Raji (cell line): ENCODE measurements at regions not wholly inside any gene's neighbourhood (a gene's known extent, or its start where the extent isn't known, plus 50 kb on each side); places are given as distances from the start of the nearest gene placed in this dataset.

ENCODE experiments used
- POLR2A ChIP-seq: IDR thresholded peaks from 2 replicates; pipeline ENCODE4 v1.6.1; 2011; ENCODE audit warnings: low read depth, low read length, control low read depth; ENCODE audit not compliant: insufficient read depth

DNA sequence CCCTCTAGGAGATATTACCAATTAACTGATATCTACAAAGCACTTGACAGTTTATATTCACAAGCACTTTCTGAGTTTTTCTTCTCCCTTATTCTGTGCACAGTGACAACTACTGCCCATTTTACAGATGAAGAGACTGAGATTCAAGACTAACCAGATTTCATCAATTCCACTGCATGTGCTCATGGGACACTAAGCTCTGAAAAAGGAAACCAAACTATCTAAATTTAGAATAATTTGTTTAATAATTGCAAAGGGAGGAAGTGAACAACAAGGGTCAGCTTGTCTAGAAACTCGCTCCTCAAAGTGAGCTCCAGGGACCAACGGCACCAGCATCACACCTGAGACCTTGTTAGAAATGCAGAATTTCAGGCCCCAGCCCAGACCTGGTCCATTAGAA, 50.8 kb upstream of the MYLIP start:
- no peak for TF ChIP-seq POLR2A

DNA sequence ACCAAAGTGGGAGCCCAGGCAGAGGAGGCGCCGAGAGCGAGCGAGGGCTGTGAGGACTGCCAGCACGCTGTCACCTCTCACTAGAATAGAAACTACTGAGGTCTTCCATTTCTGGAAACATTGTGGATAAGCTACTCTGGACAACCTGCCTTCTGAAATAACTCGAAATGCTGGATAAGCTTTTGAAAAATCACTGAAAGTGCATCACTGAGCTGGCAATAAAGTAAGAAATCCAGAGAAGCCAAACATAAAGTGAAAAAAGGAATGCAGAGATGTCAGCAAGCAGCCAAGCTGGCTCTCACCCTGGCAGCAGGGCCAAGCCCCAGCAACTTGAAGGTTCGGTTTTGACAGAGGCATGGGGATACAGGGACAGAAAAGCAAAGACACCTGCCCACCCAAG, 59.2 kb upstream of the MYLIP start:
- TF ChIP-seq POLR2A: no peak

DNA sequence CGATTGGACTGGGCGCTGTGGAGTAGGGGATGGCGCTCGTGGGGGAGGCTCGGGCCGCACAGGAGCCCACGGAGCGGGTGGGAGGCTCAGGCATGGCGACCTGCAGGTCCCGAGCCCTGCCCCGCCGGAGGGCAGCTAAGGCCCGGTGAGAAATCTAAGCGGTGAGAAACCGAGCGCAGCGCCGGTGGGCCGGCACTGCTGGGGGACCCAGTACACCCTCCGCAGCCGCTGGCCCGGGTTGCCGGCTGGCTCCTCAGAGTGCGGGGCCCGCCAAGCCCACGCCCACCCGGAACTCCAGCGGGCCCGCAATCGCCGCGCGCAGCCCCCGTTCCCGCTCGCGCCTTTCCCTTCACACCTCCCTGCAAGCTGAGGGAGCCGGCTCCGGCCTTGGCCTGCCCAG, 59.7 kb upstream of the MYLIP start:
- TF ChIP-seq POLR2A: no peak

DNA sequence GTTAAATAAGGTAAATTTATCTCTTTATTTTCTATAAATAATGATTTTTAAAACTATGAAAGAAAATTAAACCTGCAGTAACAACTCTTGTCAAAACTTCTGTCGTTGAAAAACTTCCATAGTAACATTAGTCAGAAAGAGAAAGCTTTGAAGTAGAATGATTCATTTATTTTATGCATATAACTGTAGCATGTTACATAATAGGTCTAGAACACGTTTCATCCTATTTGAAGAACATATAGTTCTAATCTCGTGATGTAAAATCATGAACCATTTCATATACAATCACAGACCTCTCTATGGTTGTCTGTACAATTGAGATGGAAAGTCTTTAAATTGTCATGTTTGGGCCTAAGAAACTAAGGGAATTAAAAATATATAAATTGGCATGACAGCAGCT, 61.3 kb upstream of the MYLIP start:
- no peak for TF ChIP-seq POLR2A

GRCh38 chr6:16064671-16065072, 64.2 kb upstream of the MYLIP start:
- no peak for TF ChIP-seq POLR2A

DNA sequence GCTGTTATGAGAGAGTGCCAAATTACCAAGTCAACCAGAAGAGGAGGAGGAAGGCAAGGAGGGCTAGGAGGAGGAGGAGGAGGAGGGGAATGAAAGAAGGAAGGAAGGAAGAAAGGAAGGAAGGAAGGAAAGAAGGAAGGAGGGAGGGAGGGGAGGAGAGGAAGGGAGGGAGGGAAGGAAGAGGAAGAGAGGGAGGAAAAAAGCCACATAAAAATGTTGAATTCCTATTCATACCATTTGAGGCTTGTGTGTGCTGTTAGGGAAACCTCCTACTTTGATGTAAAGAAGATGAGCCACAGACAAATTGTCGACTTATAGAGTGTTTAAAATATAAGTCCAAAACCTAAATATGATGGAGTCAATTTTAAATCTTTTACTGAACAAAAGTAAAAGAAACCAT, 65.3 kb upstream of the MYLIP start:
- TF ChIP-seq POLR2A: no peak

DNA sequence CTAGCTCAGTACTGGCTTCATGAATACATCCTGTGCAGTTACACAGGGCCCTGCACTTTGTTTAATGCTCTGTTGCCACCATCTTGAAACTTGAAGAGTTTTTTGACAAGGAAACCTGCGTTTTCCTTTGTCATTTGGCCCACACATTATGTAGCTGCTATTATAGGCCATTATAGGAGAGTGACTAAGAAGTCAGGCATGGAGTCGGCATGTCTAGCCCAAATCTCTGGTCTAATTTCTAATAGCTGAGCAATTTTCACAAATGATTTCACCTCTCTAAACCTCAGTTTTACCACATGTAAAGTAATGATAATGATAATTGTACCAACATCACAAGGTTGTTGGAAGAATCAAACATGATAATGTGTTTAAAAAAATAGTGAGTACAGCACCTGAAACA, 67.1 kb upstream of the MYLIP start:
- TF ChIP-seq POLR2A: no peak

- TF ChIP-seq POLR2A: no peak
Observed at GRCh38 chr6:16060039-16060438, 68.8 kb upstream of the MYLIP start.

DNA sequence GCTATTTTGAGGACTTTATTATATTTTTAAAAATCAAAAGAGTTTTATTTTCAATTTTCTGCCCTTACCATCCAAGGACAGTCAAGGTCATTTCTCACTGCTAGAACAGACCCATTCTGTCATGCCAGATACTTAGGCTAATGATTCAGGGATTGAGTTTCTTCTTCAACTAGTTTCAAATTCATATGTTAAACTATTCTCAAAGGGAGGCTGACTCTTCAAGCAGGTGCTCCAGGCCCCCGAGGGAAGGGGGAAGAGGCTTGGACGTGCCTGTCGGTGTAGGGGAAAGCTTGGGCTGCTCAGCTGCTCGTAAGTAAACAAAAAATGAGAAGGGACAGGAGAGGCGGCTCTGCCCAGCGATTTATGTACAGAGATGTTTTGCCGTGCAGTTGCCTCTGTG, 69.4 kb upstream of the MYLIP start:
- TF ChIP-seq POLR2A: no peak

DNA sequence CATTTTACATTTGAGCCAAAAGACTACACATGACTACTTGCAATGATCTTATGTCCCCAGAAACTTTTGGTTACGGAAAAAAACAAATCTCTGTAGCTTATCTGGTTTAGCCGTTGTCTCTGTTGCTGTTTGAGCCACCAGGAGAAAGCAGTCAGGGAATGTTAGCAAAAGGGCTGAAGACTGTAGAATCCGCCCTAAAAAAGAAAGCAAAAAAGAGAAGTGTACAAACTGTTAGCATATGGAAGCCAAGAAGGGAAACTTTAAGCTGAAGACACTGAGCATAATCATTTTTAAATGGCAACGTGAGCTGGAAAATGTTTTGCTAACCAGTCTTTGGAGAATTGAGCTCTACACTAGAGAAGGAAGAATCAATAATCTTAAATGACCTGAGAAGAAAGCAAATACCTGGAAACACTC, 69.9 kb upstream of the MYLIP start:
- TF ChIP-seq POLR2A: no peak

GRCh38 chr6:16058201-16058928, 70.5 kb upstream of the MYLIP start:
- no peak for TF ChIP-seq POLR2A

- no peak for TF ChIP-seq POLR2A
Observed at GRCh38 chr6:16057446-16057845, 71.4 kb upstream of the MYLIP start.

DNA sequence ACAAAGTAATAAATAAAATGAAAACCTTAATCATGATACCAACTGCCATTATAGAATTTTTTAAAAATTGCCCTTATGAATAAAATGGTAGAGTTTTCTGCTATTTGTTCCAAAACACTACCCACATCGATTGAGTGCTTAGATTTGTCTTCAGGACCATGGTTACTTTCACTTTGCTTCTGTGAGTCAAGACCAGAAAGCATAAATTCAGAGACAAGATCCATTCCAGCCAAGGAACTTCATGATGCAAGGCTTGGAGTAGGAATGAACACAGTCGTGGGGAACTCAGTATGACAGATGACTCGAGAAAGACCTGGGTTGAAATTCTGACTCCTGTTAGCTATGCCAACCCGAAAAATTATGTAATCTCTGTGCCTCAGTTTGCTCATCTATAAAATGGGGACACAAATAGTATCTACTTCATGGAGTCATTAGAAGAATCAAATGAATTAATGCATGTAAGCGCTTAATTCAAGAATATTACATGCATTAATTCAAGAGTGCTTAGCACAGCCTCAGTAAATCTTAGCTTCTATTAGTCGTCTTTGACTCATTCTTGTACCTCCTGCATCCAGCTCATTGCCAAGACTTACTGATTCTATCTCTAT, 72.5 kb upstream of the MYLIP start:
- TF ChIP-seq POLR2A: no peak

DNA sequence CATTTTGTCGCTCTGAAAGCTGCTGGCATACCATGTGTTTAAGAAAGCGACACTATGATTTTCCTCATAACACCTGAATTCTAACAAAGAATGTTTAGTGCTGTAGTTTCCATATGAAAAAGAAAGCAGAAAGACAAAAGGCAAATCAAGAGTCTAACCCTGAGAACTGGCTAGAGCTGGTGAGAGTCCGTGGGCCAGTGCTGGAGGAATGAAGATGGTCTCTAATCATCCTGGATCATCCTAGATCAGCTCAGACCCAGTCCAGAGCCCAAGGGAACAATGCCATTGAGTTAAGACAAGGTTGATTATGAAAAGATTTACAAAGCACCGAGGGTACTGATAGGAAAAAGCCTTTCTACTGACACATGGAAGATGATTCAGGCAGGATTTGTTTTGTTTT, 73.0 kb upstream of the MYLIP start:
- no peak for TF ChIP-seq POLR2A

GRCh38 chr6:16049168-16049567, 79.7 kb upstream of the MYLIP start:
- no peak for TF ChIP-seq POLR2A

DNA sequence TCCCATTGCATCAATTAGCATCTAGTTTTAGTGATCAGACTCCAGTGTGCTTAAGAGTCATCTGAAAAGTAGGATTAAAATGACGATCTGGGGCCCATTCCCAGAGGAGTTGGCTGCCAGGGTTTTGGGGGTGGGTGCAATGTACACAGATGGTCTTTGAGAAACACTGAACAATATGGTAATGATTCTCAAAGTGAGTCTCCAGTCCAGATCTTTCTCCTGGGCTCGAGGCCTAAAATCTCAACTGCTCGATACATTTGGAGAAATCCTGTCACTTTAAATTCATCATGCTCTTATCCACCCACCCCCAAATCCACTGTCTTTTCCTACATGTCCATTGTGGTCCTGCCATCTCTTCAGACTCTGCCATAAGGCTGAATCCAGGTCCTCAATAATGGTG, 80.7 kb upstream of the MYLIP start:
- no peak for TF ChIP-seq POLR2A
